GM18861 (cell line): ENCODE measurements at regions not wholly inside any gene's neighbourhood (a gene's known extent, or its start where the extent isn't known, plus 50 kb on each side); places are given as distances from the start of the nearest gene placed in this dataset.
"Not testable (repeated sequence)": the region's sequence is repeated elsewhere in the genome, so short reads cannot be mapped to it uniquely, and the experiment has no call there.

Experiments used
- ATAC-seq: cut with Tn5 transposase; IDR thresholded peaks from one replicate; pipeline ENCODE4 v1.9.1; 2021; ENCODE audit not compliant: unreplicated experiment

DNA sequence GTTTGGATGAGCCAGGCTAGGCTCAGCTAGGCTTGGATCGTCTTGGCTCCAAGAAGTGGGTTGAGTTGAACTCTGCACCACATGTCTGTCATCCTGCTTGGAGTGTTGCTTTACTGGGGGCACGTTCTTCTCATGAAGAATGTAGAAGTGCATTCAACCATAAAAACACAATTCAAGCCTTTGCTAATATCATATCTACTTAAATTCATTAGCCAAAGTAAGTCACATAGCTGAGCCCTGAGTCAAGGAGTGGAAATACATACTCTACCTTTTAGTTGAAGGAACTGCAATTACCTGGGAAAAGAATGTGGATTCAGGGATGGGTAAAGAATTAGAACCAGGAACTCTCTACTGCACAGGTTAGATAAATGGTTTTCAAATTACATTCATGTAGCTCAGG lies 360.4 kb upstream of the KCNH7 start:
- ATAC-seq = no peak

GRCh38 chr2:163198007-163198406 lies 359.4 kb upstream of the KCNH7 start:
- no peak for ATAC-seq

GRCh38 chr2:163191372-163191771 lies 352.8 kb upstream of the KCNH7 start:
- no peak for ATAC-seq

DNA sequence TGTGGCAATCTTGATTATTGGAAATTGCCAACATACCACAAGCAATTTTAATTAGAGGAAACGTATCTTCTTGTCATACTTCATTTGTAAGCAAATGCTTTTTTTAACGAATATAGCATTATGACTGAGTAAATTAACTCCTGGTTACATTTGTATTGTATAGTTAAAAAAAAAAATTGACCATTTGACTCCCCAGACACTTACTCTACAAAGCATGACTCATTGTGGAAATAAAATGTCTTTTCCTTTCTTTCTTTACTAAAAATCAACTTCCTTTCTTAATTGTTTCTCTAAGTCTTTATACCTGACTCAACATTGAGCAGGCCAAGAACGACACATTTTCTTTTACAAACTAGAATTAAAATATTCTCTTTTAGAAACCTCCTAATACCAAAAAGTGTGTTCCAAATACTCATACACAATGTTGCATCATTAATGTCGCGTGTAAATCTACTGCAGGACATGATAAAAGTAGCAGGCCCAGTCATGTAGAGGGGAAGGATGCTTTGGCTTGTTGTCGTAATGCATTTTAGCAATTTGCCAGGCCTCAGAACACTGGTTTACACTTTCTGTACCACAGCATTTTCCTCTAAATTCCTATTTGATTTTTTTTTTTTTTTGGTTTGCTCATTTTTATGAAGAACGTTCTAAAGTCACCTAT lies 349.6 kb upstream of the KCNH7 start:
- ATAC-seq = no peak

- no peak for ATAC-seq
These were observed 348.6 kb upstream of the KCNH7 start for GRCh38 chr2:163187119-163187518.

- no peak for ATAC-seq
These were observed 346.6 kb upstream of the KCNH7 start for GRCh38 chr2:163185160-163185559.

DNA sequence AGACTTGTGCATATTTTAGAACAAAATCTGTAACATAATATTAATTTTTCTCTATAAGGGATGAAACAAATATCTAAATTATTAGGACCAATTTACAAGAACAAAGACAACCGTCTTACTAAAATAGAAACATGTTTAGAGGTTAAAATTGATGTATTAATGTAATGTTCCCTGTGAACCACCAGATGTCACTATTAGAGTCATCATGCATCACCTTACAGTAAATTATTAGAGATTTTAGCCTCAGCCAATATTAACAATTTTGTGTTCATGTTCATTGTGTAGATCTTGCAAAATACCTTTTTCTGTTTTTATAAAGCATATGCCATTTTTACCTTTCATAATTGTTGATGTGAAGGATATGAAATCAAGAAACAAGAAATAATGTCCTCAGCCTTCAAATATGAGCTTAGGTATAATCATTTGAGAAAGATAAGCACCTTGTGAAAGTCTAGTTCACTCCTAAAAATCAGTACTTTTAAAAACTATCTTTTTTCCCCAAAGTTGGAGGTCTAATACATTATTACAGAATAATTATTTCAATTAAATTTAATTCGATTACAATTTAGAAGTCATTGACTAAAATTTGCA lies 344.3 kb upstream of the KCNH7 start:
- ATAC-seq = peak; percentile 67

- ATAC-seq = no peak
These were observed 339.0 kb upstream of the KCNH7 start for GRCh38 chr2:163177592-163177991.

DNA sequence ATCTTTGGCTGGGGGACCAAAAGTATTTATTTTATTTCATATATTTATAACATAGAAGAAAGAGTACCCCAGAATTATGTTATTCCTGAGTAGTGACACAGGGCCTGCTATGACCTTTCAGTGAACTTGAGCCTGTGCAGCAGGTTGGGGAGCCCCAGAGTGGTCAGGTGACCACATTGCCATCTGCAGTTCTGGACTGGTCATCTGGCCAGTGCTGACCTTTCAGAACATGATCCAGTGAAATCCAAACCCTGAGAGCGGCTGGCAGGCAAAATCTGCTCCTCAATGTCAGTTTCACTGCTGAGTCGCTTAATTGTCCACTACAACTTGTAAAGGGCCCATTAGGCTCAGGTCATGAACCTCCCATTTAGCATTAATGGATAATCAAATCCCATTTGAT lies 336.7 kb upstream of the KCNH7 start:
- ATAC-seq = no peak

- ATAC-seq = no peak
These were observed 335.0 kb upstream of the KCNH7 start for GRCh38 chr2:163173591-163173990.

DNA sequence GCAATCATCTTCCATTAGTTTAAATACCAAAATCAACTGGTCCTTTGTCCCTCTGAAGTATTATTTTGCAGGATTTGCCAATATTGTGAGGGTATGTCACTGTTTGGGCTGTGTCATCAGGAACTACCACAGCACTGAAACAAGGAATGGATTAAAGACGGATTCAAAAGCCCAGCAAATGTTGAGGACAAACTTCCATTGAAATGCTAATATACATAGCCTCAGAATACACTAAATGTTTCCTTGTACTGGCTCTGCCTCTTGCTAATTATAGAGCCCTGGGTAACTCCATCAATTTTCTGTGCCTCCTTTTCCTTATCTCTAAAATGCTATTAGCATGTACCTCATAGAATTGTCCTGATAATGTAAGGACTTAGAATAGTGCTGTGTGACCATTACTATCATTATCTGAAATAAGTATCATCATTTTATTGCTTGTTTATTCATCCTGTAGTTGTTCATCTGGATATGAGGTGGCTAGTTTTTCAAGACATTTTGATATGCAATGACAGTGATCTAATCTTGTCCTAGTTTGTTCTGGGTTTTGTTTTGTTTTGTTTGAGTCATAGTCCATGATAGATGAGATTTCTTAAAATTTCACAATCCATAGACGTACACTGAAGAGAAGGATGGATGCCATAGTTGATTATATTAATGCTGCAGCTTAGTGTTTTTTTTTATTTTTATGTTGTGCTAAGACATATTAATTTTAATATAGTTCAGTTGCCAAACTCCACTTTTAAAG lies 333.4 kb upstream of the KCNH7 start:
- no peak for ATAC-seq

DNA sequence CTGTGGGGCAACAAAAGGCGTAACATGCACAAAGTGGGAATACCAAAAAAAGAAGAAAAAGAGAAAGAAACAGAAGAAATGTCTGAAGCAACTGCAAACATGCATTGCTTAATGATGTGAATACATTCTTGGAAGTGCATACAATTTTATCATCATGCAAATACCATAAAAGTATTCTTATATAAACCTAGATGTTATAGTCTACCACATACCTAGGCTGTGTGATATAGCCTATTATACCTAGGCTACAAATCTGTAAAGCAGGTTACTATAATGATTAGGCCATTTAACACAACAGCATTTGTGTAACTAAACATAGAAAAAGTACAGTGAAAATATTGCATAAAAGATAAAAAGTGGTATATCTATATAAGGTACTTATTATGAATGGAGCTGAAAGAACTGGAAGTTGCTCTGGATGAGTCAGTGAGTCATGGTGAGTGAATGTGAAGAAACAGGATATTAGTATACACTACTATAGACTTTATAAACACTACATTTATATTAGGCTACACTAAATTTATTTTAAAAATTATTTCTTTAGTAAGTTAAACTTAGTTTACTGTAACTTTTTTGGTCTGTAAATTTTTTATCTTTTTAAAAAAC lies 319.4 kb upstream of the KCNH7 start:
- no peak for ATAC-seq

DNA sequence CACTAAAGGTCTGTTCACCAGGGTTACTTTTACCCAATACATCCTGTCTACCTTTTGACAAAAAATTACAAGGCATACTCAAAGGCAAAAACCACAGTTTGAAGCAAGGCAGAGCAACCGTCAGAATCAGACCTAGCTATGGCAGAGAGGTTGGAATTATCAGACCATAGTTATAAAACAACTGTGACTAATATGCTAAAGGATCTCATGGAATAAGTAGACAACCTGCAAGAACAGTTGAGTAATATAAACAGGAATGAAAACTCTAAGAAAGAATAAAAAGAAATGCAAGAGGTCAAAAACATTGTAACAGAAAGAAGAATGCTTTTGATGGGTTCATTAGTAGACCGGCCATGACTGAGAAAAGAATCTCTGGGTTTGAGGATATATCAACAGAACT lies 318.8 kb upstream of the KCNH7 start:
- no peak for ATAC-seq

GRCh38 chr2:163155925-163156324 lies 317.4 kb upstream of the KCNH7 start:
- no peak for ATAC-seq

- ATAC-seq = peak; percentile 90
These were observed 316.8 kb upstream of the KCNH7 start for GRCh38 chr2:163155279-163155883.

DNA sequence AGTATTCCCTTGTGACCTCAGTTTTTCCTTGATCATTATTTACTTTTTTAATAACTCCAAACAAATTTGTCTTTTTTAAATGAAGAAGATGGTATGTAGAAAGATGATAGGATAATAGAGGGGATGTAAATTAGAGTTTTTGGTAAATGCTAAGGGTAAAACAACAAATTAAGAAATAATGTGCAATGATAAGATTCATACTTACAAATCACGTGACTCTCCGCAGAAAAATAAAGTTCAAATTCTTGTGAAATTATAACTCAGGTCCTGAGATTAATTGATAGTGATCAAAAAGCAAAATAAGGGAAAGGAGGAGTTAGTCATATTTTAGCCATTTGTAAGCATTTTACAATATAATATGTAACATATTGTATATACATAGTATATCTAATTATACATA lies 304.1 kb upstream of the KCNH7 start:
- ATAC-seq = no peak

DNA sequence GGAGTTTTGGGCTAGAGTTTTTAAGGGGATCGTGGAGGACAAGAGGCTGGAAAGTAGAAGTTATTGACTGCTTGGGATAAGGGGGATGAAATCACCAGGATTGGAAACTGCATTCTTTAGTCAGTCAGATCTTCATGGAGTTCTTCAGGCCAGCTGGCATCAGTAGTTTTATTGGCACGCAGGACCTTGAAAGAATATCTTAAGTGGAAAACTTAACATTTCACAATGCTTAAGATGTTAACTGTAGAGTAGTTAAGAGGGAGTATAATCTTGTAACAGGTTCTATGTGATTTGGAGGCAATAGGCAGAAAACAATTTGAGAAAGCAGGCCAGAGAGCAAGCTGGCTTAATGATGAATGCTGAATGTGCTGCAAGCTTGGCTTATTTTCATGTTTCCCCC lies 300.4 kb upstream of the KCNH7 start:
- ATAC-seq = no peak

DNA sequence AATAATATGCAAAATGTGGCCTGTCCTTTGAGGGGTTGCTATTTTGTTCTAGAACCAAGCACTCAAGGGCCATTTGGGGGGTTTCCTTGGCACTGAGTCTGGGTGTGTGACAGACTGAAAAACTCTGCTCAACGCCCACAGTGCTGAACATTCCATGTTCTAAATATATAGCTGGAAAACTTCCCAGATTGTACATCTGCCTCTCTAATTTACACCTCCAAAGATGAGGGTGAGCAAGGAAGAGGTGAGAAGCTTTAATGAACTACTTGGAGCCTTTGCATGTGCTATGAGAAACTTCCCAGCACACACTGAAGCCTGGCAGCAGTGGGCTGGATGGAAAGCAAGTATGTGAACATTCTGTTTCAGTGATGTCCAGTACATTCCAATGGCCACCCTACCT lies 296.7 kb upstream of the KCNH7 start:
- ATAC-seq = no peak

GRCh38 chr2:163133602-163134001 lies 295.0 kb upstream of the KCNH7 start:
- no peak for ATAC-seq

DNA sequence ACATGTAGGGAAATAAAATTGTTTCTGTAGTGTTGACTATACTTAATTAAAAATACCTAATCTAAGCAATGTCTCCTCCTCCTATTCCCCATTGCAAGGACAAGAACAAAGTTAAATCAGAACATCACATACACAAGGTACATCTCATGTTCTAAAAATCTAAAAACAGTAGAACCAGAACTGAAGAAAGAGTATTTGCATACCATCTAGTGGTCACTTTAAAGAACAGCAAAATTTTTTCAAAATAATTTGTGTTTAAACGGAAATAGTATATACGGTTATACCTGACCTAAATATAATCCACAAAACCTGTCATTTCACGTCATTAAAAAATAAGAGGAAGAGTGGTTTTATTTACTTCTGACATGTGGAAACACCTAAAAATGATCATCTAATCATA lies 294.3 kb upstream of the KCNH7 start:
- peak; percentile 64 for ATAC-seq

DNA sequence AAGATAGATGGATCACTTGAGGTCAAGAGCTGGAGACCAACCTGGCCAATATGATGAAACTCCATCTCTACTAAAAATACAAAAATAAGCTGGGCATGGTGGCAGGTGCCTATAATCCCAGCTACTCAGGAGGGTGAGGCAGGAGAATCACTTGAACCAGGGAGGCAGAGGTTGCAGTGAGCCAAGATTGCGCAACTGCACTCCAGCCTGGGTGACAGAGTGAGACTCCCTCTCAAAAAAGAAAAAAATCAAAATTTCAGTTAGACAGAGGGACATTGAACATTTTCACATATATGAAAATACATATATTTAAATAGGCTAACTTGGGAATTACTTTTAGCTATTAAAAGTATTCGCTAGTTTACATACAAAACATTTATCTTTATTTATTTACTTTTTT lies 293.6 kb upstream of the KCNH7 start:
- ATAC-seq = not testable (repeated sequence)

DNA sequence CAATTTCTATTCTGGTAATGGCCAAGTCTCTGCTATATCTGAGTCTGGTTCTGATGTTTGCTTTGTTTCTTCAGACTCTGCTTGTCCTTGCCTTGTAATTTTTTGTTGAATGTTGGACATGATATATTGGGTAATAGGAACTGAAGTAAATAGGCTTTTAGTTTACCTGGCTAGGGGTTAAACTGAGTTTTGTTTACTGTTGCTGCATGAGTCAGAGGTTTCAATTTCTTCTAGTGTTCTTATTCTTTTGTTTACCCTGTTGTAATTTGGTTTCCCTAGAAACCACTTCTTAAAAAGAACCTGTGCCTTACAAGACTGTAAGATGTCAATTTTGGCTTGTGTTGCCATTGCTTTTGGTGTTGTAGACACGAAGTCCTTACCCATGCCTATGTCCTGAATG lies 285.0 kb upstream of the KCNH7 start:
- peak; percentile 64 for ATAC-seq
